Endodermal cell (in vitro differentiated cells): ENCODE measurements at regions not wholly inside any gene's neighbourhood (a gene's known extent, or its start where the extent isn't known, plus 50 kb on each side); places are given as distances from the start of the nearest gene placed in this dataset.
A peak's percentile ranks its signal among the peaks of the same experiment; 100 is the strongest.

Experiments
- DNase-seq: peaks from one replicate; pipeline ENCODE4 v3.0.0-alpha.2; 2017
- H3K27ac ChIP-seq: 2 replicates; pipeline ENCODE4 v1.5.1; 2013; ENCODE audit warnings: mild to moderate bottlenecking, low read depth, low read length, moderate library complexity
- H3K27me3 ChIP-seq: 2 replicates; pipeline ENCODE4 v1.6.1; 2013; ENCODE audit warnings: mild to moderate bottlenecking, low read length, moderate library complexity; ENCODE audit not compliant: insufficient read depth, control insufficient read depth, poor library complexity, severe bottlenecking
- H3K36me3 ChIP-seq: 2 replicates; pipeline ENCODE4 v1.7.0; 2013; ENCODE audit warnings: mild to moderate bottlenecking, low read length, moderate library complexity; ENCODE audit not compliant: control insufficient read depth, insufficient read depth
- H3K4me1 ChIP-seq: one replicate; pipeline ENCODE4 v1.7.0; 2013; ENCODE audit warnings: low read length; ENCODE audit not compliant: control insufficient read depth, insufficient read depth
- H3K4me3 ChIP-seq: 2 replicates; pipeline ENCODE4 v1.5.1; 2013; ENCODE audit warnings: mild to moderate bottlenecking, low read length, moderate library complexity
- H3K9ac ChIP-seq: 2 replicates; pipeline ENCODE4 v1.6.1; 2013; ENCODE audit warnings: mild to moderate bottlenecking, low read length, moderate library complexity; ENCODE audit not compliant: poor library complexity, severe bottlenecking; ENCODE audit errors: extremely low read depth
- H3K9me3 ChIP-seq: 2 replicates; pipeline ENCODE4 v1.6.1; 2013; ENCODE audit warnings: mild to moderate bottlenecking, low read length, moderate library complexity; ENCODE audit not compliant: control insufficient read depth
- H3K27ac Mint-ChIP-seq: 2 replicates; pipeline ENCODE4 v1.8.0; 2020; ENCODE audit warnings: mixed read lengths
- H3K27me3 Mint-ChIP-seq: 2 replicates; pipeline ENCODE4 v1.8.0; 2021; ENCODE audit warnings: mild to moderate bottlenecking, mixed read lengths; ENCODE audit not compliant: insufficient read depth
- H3K36me3 Mint-ChIP-seq: 2 replicates; pipeline ENCODE4 v1.8.0; 2020; ENCODE audit warnings: low read depth, mixed read lengths
- H3K4me1 Mint-ChIP-seq: 2 replicates; pipeline ENCODE4 v1.8.0; 2020; ENCODE audit warnings: mixed read lengths
- H3K4me3 Mint-ChIP-seq: 2 replicates; pipeline ENCODE4 v1.8.0; 2020; ENCODE audit warnings: mild to moderate bottlenecking, moderate library complexity, mixed read lengths
- H3K9me3 Mint-ChIP-seq: 2 replicates; pipeline ENCODE4 v1.8.0; 2020; ENCODE audit warnings: mild to moderate bottlenecking, mixed read lengths
- CTCF ChIP-seq: fragments of 200-600 bp; sonication (generic); conservative IDR thresholded peaks from 2 replicates; pipeline ENCODE4 v1.5.0; 2021; ENCODE audit warnings: antibody characterized with exemption, mild to moderate bottlenecking
- WGBS, 2 experiments: methylation state at CpG; one replicate each; pipeline versions ENCODE4 v1.1.5 to v1.1.7; 2013; ENCODE audit warnings: missing lambda C conversion rate in 2 of 2, mixed read lengths in 1 of 2; ENCODE audit not compliant: insufficient coverage in 1 of 2, insufficient read length in 1 of 2; 5-methylcytosine and 5-hydroxymethylcytosine counted together

GRCh38 chr10:83489161-83489560, 650.1 kb upstream of the GHITM start:
- Histone ChIP-seq H3K36me3 (no peaks in the 10 kb centered on the region), H3K9me3 (no peaks in the 10 kb centered on the region), H3K4me3 (no peak overlapping the region), H3K4me1 (peaks cover 4% of the 10 kb centered on the region), H3K27me3 (no peaks in the 10 kb centered on the region), H3K27ac (no peak overlapping the region), H3K9ac (no peak overlapping the region)
- 88% methylated on average over 1 of the region's 1 CpG; no CpG with 5 or more reads in 1 of the 2 experiments for WGBS, 2 experiments
- no peak overlapping the region for H3K4me3 Mint-ChIP-seq
- no peaks in the 10 kb centered on the region for H3K36me3 Mint-ChIP-seq
- H3K9me3 Mint-ChIP-seq = no peaks in the 10 kb centered on the region
- no peak for TF ChIP-seq CTCF
- no peak for DNase-seq
- no peak overlapping the region for H3K27ac Mint-ChIP-seq
- H3K4me1 Mint-ChIP-seq = peaks cover 11% of the 10 kb centered on the region
- H3K27me3 Mint-ChIP-seq = no peaks in the 10 kb centered on the region

GRCh38 chr10:83492004-83492403, 647.3 kb upstream of the GHITM start:
- WGBS, 2 experiments = 83 to 92% methylated on average over 1 to 3 of the region's 4 CpGs

GRCh38 chr10:83512681-83513080, 626.6 kb upstream of the GHITM start:
- Mint-ChIP-seq H3K27ac (no peak overlapping the region), H3K4me3 (no peak overlapping the region), H3K4me1 (peaks cover 3% of the 10 kb centered on the region), H3K27me3 (no peaks in the 10 kb centered on the region), H3K36me3 (no peaks in the 10 kb centered on the region), H3K9me3 (no peaks in the 10 kb centered on the region)
- Histone ChIP-seq H3K36me3 (no peaks in the 10 kb centered on the region), H3K27ac (no peak overlapping the region), H3K27me3 (no peaks in the 10 kb centered on the region), H3K4me3 (no peak overlapping the region), H3K4me1 (no peaks in the 10 kb centered on the region), H3K9ac (no peak overlapping the region), H3K9me3 (no peaks in the 10 kb centered on the region)
- no peak for TF ChIP-seq CTCF
- WGBS, 2 experiments = 89 to 91% methylated on average over 4 to 5 of the region's 5 CpGs
- no peak for DNase-seq

More at GRCh38 chr10:83492004-83492403, 647.3 kb upstream of the GHITM start:
- Mint-ChIP-seq H3K4me3 (no peak overlapping the region), H3K36me3 (no peaks in the 10 kb centered on the region), H3K27me3 (no peaks in the 10 kb centered on the region), H3K27ac (no peak overlapping the region), H3K4me1 (peaks cover 11% of the 10 kb centered on the region), H3K9me3 (no peaks in the 10 kb centered on the region)
- no peaks in the 10 kb centered on the region for H3K36me3 ChIP-seq
- H3K9me3 ChIP-seq = no peaks in the 10 kb centered on the region
- no peak for DNase-seq
- H3K9ac ChIP-seq = no peak overlapping the region
- H3K27ac ChIP-seq = no peak overlapping the region
- no peaks in the 10 kb centered on the region for H3K27me3 ChIP-seq
- H3K4me3 ChIP-seq = peak overlapping the region; percentile 33
- H3K4me1 ChIP-seq = peaks cover 4% of the 10 kb centered on the region
- TF ChIP-seq CTCF = no peak
